ENCODE measurements at regions not wholly inside any gene's neighbourhood (a gene's known extent, or its start where the extent isn't known, plus 50 kb on each side); places are given as distances from the start of the nearest gene placed in this dataset.

- no peak overlapping the region for H3K27ac ChIP-seq
- TF ChIP-seq, protein P1, sequence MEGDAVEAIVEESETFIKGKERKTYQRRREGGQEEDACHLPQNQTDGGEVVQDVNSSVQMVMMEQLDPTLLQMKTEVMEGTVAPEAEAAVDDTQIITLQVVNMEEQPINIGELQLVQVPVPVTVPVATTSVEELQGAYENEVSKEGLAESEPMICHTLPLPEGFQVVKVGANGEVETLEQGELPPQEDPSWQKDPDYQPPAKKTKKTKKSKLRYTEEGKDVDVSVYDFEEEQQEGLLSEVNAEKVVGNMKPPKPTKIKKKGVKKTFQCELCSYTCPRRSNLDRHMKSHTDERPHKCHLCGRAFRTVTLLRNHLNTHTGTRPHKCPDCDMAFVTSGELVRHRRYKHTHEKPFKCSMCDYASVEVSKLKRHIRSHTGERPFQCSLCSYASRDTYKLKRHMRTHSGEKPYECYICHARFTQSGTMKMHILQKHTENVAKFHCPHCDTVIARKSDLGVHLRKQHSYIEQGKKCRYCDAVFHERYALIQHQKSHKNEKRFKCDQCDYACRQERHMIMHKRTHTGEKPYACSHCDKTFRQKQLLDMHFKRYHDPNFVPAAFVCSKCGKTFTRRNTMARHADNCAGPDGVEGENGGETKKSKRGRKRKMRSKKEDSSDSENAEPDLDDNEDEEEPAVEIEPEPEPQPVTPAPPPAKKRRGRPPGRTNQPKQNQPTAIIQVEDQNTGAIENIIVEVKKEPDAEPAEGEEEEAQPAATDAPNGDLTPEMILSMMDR (IDR thresholded peaks at IDR 0.05) = no peak
- TF ChIP-seq POLR2A (IDR thresholded peaks at IDR 0.05) = no peak
- WGBS, 2 donors = 79 to 88% methylated on average over 2 of the region's 2 CpGs
- no peaks in the 10 kb centered on the region for H3K4me1 ChIP-seq
- H3K4me3 ChIP-seq (replicated peaks in 1 of 3) = no peak overlapping the region
- H3K9me3 ChIP-seq = no peaks in the 10 kb centered on the region
- DNase-seq = no peak
- H3K36me3 ChIP-seq = no peaks in the 10 kb centered on the region
- intact Hi-C loops (cut with DNase I) = no loop called here
- H3K27me3 ChIP-seq = no peaks in the 10 kb centered on the region
These were observed 83.1 kb upstream of the TMED7 start for GRCh38 chr5:115708819-115709477.

DNA sequence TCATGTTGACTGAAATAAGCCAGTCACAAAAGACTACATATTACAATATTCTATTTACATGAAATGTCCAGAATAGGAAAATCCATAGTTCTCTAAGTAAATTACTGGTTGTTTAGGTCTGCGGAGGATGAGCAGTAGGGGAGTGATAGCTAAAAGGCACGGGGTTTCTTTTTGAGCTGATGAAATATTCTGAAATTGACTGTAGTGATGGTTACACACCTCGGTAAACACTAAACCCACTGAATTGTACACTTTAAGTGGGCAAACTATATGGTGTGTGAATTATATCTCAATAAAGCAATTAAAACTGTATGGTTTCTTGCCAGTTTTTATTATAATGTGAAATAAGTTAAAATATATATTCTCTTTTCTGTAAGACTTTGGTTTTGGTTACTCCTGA lies 77.7 kb upstream of the TMED7 start:
- no peaks in the 10 kb centered on the region for H3K27me3 ChIP-seq
- no peak overlapping the region for H3K4me3 ChIP-seq (replicated peaks in 1 of 3)
- 61 to 97% methylated on average over 3 of the region's 3 CpGs for WGBS, 2 donors
- H3K36me3 ChIP-seq = no peaks in the 10 kb centered on the region
- DNase-seq = no peak
- no peaks in the 10 kb centered on the region for H3K9me3 ChIP-seq
- H3K4me1 ChIP-seq = no peaks in the 10 kb centered on the region
- no peak overlapping the region for H3K27ac ChIP-seq
- TF ChIP-seq POLR2A (IDR thresholded peaks at IDR 0.05) = no peak
- TF ChIP-seq, protein P1 (IDR thresholded peaks at IDR 0.05) = no peak
- intact Hi-C loops (cut with DNase I) = no loop called here

DNA sequence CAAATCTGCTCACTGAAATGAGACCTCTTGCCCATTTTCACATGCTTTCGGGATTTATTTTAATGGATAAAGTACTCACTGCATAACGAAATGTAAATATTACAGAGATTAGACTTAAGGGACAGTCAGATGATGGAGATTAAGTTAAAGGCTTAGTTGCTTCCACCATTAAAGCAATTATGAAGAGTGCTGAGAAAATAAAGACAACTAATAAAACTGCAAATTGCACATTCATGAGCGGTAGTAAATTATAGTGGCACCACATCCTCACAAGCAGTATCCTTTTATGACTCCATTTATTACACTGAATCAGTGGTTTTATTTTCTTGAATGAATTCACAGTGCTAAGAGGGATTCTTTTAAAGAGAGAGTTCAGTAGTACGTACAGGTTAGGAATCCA lies 76.2 kb upstream of the TMED7 start:
- Histone ChIP-seq H3K27me3 (no peaks in the 10 kb centered on the region), H3K4me3 (replicated peaks in 1 of 3) (no peak overlapping the region), H3K27ac (no peak overlapping the region), H3K36me3 (no peaks in the 10 kb centered on the region), H3K4me1 (no peaks in the 10 kb centered on the region), H3K9me3 (no peaks in the 10 kb centered on the region)
- 71 to 73% methylated on average over 4 of the region's 4 CpGs for WGBS, 2 donors
- TF ChIP-seq, protein P1 (IDR thresholded peaks at IDR 0.05) = no peak
- no peak for TF ChIP-seq POLR2A (IDR thresholded peaks at IDR 0.05)
- DNase-seq = no peak
- intact Hi-C loops (cut with DNase I) = no loop called here

DNA sequence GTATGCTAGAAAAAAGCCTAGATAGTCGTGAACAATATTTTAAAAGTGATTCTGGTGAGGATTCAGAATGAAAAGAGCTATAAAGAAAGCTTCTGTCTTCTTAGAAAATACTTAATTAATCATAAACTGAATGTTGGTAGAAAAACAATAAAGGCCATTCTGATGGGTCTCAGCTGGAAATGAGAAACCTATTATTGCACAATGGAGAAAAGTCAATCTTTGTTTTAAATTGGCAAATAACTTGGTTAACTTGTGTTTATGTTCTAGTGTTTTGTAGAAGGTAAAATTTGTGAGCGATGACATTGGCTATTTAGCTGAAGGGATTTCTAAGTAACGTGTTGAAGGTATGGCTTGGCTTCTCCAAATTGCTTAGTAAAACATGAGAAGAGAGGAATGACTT lies 74.1 kb upstream of the TMED7 start:
- Histone ChIP-seq H3K36me3 (no peaks in the 10 kb centered on the region), H3K4me1 (no peaks in the 10 kb centered on the region), H3K4me3 (replicated peaks in 1 of 3) (no peak overlapping the region), H3K9me3 (no peaks in the 10 kb centered on the region), H3K27ac (no peak overlapping the region), H3K27me3 (no peaks in the 10 kb centered on the region)
- WGBS, 2 donors = 69 to 86% methylated on average over 3 of the region's 3 CpGs
- TF ChIP-seq, protein P1 (IDR thresholded peaks at IDR 0.05) = no peak
- no peak for TF ChIP-seq POLR2A (IDR thresholded peaks at IDR 0.05)
- DNase-seq = no peak
- intact Hi-C loops (cut with DNase I) = no loop called here

GRCh38 chr5:115696141-115696650 lies 70.4 kb upstream of the TMED7 start:
- Histone ChIP-seq H3K4me3 (replicated peaks in 1 of 3) (no peak overlapping the region), H3K36me3 (no peaks in the 10 kb centered on the region), H3K9me3 (no peaks in the 10 kb centered on the region), H3K27ac (no peak overlapping the region), H3K4me1 (no peaks in the 10 kb centered on the region), H3K27me3 (no peaks in the 10 kb centered on the region)
- intact Hi-C loops (cut with DNase I) = no loop called here
- TF ChIP-seq, protein P1 (IDR thresholded peaks at IDR 0.05) = no peak
- TF ChIP-seq POLR2A (IDR thresholded peaks at IDR 0.05) = no peak
- DNase-seq = no peak
- 94 to 95% methylated on average over 4 of the region's 4 CpGs for WGBS, 2 donors
